HepG2 (cell line): ENCODE measurements at regions not wholly inside any gene's neighbourhood (a gene's known extent, or its start where the extent isn't known, plus 50 kb on each side); places are given as distances from the start of the nearest gene placed in this dataset.

ENCODE experiments used
- ATAC-seq: fragments of 200-7000 bp; cut with Tn5 transposase; 3 replicates; pipeline ENCODE4 v1.9.1; 2020; ENCODE audit warnings: mild to moderate bottlenecking, moderate library complexity
- BruUV-seq: library from RNA; stranded (reverse); fragments of 400-500 nt; replicated peaks from 2 replicates; lab custom pipeline; 2021; lab: Mats Ljungman, UMichigan
- CTCF ChIA-PET: fragments of 300-600 bp; formaldehyde crosslinking; extraction: SDS; loops from one replicate; lab custom pipeline; 2021; ENCODE audit warnings: low total read pairs, inconsistent platforms, low intra/inter-chr PET ratio; lab: Yijun Ruan, JAX
- POLR2A ChIA-PET: fragments of 350-600 bp; sonication (Branson Sonifier 250); formaldehyde crosslinking; loops from one replicate; lab custom pipeline; 2020; ENCODE audit warnings: antibody characterized with exemption, inconsistent platforms; lab: Yijun Ruan, JAX
- DNase-seq: peaks from one replicate; pipeline ENCODE4 v3.0.0-alpha.2; 2015; ENCODE audit warnings: low spot score
- FAIRE-seq: peaks from 3 replicates; lab custom pipeline; 2011; peaks lifted over from hg19 to GRCh38; lab: Jason Lieb, UNC
- H2AFZ ChIP-seq: one replicate; pipeline ENCODE4 v1.6.1; 2011; ENCODE audit warnings: low read length, inconsistent platforms
- H3K27ac ChIP-seq: fragments of 300-600 bp; 3 replicates; pipeline ENCODE4 v1.8.0; 2011; ENCODE audit warnings: mixed run types, mild to moderate bottlenecking, mixed read lengths, low read length, inconsistent platforms; ENCODE audit not compliant: insufficient read depth; ENCODE audit errors: extremely low read length
- H3K27me3 ChIP-seq, 2 experiments: fragments of 200-600 bp in 1 of 2; 2 replicates in 1 of 2; 3 replicates in 1 of 2; pipeline versions ENCODE4 v1.6.0 to v1.8.0; 2011; ENCODE audit warnings: low read length in 2 of 2, mild to moderate bottlenecking in 2 of 2, moderate library complexity in 2 of 2, inconsistent platforms in 1 of 2; ENCODE audit not compliant: insufficient read depth in 2 of 2, control insufficient read depth in 1 of 2
- H3K36me3 ChIP-seq, 2 experiments: fragments of 200-600 bp in 1 of 2; replicated peaks in 1 of 2; 2 replicates in 1 of 2; 3 replicates in 1 of 2; pipeline versions ENCODE4 v1.5.1 to v1.8.0; 2011; ENCODE audit warnings: low read length in 2 of 2, inconsistent platforms in 1 of 2; ENCODE audit not compliant: insufficient read depth in 2 of 2, control insufficient read depth in 1 of 2
- H3K4me1 ChIP-seq: 2 replicates; pipeline ENCODE4 v1.5.1; 2012; ENCODE audit warnings: low read length, inconsistent platforms; ENCODE audit not compliant: insufficient read depth
- H3K4me2 ChIP-seq: 2 replicates; pipeline ENCODE4 v1.6.0; 2011; ENCODE audit warnings: low read depth, low read length, inconsistent platforms
- H3K4me3 ChIP-seq, 3 experiments: fragments of 200-600 bp in 1 of 3; sonication (generic), shearing (Covaris generic) in 1 of 3; replicated peaks in 1 of 3; 2 replicates each; pipeline ENCODE4 v1.5.1; 2011 to 2016; ENCODE audit warnings: low read length in 3 of 3, inconsistent platforms in 2 of 3, low read depth in 2 of 3, mild to moderate bottlenecking in 2 of 3, control low read depth in 1 of 3, mixed read lengths in 1 of 3; ENCODE audit not compliant: insufficient read depth in 1 of 3
- H3K79me2 ChIP-seq: one replicate; pipeline ENCODE4 v1.6.1; 2011; ENCODE audit warnings: low read length, inconsistent platforms; ENCODE audit not compliant: insufficient read depth
- H3K9ac ChIP-seq: 2 replicates; pipeline ENCODE4 v1.6.0; 2011; ENCODE audit warnings: mild to moderate bottlenecking, low read depth, low read length, inconsistent platforms; ENCODE audit not compliant: insufficient read depth
- H3K9me3 ChIP-seq: 2 replicates; pipeline ENCODE4 v1.5.1; 2012; ENCODE audit warnings: mild to moderate bottlenecking, low read length
- H4K20me1 ChIP-seq: 2 replicates; pipeline ENCODE4 v1.6.0; 2011; ENCODE audit warnings: inconsistent platforms, mild to moderate bottlenecking, low read length, moderate library complexity; ENCODE audit not compliant: insufficient read depth
- BORCS8-MEF2B ChIP-seq: sonication (generic); formaldehyde crosslinking; IDR thresholded peaks from 2 replicates; pipeline ENCODE4 v1.8.0; 2022; ENCODE audit warnings: mild to moderate bottlenecking, missing genetic modification reagents
- CHD4 ChIP-seq: fragments of 200-600 bp; sonication (generic); IDR thresholded peaks from 2 replicates; pipeline ENCODE4 v1.7.0; 2017; ENCODE audit warnings: mild to moderate bottlenecking, low read length, borderline replicate concordance
- DNMT1 ChIP-seq: sonication (generic); formaldehyde crosslinking; IDR thresholded peaks from 2 replicates; pipeline ENCODE4 v1.5.1; 2020; ENCODE audit warnings: mild to moderate bottlenecking, missing genetic modification reagents
- DRAP1 ChIP-seq: IDR thresholded peaks from 2 replicates; pipeline ENCODE4 v1.6.1; 2016; ENCODE audit warnings: missing genetic modification reagents, missing compliant biosample characterization
- SRY ChIP-seq: sonication (generic); formaldehyde crosslinking; IDR thresholded peaks from 2 replicates; pipeline ENCODE4 v1.8.0; 2022; ENCODE audit warnings: mild to moderate bottlenecking, missing genetic modification reagents
- THAP11 ChIP-seq: IDR thresholded peaks from 2 replicates; pipeline ENCODE4 v1.6.1; 2016; ENCODE audit warnings: missing biosample characterization, missing genetic modification reagents
- ZFP41 ChIP-seq: sonication (generic); formaldehyde crosslinking; IDR thresholded peaks from 2 replicates; pipeline ENCODE4 v1.4.0; 2020; ENCODE audit warnings: mild to moderate bottlenecking, missing genetic modification reagents, borderline replicate concordance
- ZNF18 ChIP-seq: sonication (generic); formaldehyde crosslinking; IDR thresholded peaks from 2 replicates; pipeline ENCODE4 v1.8.0; 2022; ENCODE audit warnings: mild to moderate bottlenecking, missing genetic modification reagents; ENCODE audit not compliant: insufficient replicate concordance
- ZNF775 ChIP-seq: sonication (generic); formaldehyde crosslinking; IDR thresholded peaks from 2 replicates; pipeline ENCODE4 v1.4.0; 2020; ENCODE audit warnings: missing genetic modification reagents, mild to moderate bottlenecking, moderate library complexity, borderline replicate concordance
- WGBS: methylation state at CpG from one replicate; pipeline ENCODE4 v1.1.6; 2017; ENCODE audit warnings: low lambda C conversion rate; 5-methylcytosine and 5-hydroxymethylcytosine counted together
- in situ Hi-C: cut with HindIII; loops from 2 replicates; pipeline ENCODE4 v1.10.0; 2017; ENCODE audit warnings: low pct_unique_long_range_greater_than_20kb; ENCODE audit not compliant: extremely low pct_ligation_motif_present
- intact Hi-C: fragments of 100-400 bp; cut with micrococcal nuclease; formaldehyde crosslinking; loops from one replicate; pipeline ENCODE4 v1.10.0; 2022; ENCODE audit not compliant: unreplicated experiment
- TF ChIP-seq, protein P1 (sequence below): sonication (generic); formaldehyde crosslinking; IDR thresholded peaks from 2 replicates; pipeline ENCODE4 v1.5.1; 2020; ENCODE audit warnings: missing genetic modification reagents, mild to moderate bottlenecking, borderline replicate concordance

GRCh38 chr10:21403256-21404015, 122.0 kb downstream of the SKIDA1 start (continued):
- TF ChIP-seq, protein P1, sequence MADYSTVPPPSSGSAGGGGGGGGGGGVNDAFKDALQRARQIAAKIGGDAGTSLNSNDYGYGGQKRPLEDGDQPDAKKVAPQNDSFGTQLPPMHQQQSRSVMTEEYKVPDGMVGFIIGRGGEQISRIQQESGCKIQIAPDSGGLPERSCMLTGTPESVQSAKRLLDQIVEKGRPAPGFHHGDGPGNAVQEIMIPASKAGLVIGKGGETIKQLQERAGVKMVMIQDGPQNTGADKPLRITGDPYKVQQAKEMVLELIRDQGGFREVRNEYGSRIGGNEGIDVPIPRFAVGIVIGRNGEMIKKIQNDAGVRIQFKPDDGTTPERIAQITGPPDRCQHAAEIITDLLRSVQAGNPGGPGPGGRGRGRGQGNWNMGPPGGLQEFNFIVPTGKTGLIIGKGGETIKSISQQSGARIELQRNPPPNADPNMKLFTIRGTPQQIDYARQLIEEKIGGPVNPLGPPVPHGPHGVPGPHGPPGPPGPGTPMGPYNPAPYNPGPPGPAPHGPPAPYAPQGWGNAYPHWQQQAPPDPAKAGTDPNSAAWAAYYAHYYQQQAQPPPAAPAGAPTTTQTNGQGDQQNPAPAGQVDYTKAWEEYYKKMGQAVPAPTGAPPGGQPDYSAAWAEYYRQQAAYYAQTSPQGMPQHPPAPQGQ (CRISPR knock-in tag), result no peak
- no peak for TF ChIP-seq ZFP41 (CRISPR knock-in tag)

DNA sequence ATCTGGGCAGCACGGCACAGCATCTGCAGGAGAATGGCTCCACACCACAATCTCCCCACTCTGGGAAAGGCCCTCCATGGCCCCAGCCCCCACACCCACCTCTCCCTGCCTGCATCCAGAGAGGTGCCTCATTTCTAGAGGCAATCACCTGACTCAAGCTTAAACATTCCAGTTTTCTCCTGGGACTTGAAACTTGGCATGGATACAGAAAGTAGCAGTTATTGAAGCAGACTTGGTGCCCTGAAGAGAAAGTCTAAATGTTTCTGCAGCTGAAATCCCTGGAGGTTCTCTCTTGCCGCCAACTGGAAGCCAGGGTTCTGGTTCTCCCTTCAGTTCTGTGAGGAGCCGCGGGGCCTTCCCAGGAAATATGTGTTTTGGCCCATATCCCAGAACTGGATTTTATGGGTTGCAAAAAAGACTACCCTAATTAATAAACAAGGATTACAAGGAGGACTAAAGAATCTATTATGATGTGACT, 122.8 kb downstream of the SKIDA1 start:
- Histone ChIP-seq H3K4me2 (no peak overlapping the region), H3K9me3 (no peaks in the 10 kb centered on the region), H3K27ac (no peak overlapping the region), H3K27me3 (peaks cover 0 to 23% of the 10 kb centered on the region in 2 experiments; a peak in 2 of 5 replicates), H3K79me2 (no peaks in the 10 kb centered on the region), H3K9ac (no peak overlapping the region), H3K4me3 (no peak overlapping the region), H3K36me3 (no peaks in the 10 kb centered on the region), H4K20me1 (no peaks in the 10 kb centered on the region), H3K4me1 (no peaks in the 10 kb centered on the region), H2AFZ (no peak overlapping the region)
- ChIA-PET CTCF (no interaction called here), POLR2A (no interaction called here)
- WGBS, result 29% methylated on average over 4 of the region's 4 CpGs
- intact Hi-C loops (no loop called here), in situ Hi-C loops (no loop called here)
- no peak for TF ChIP-seq CHD4
- TF ChIP-seq ZNF775 (CRISPR knock-in tag), result no peak
- no peak for TF ChIP-seq ZNF18 (CRISPR knock-in tag)
- TF ChIP-seq THAP11 (CRISPR knock-in tag), result no peak
- no peak for TF ChIP-seq SRY (CRISPR knock-in tag)
- TF ChIP-seq BORCS8-MEF2B (CRISPR knock-in tag), result no peak
- no peak for TF ChIP-seq DNMT1
- no peak for TF ChIP-seq DRAP1 (CRISPR knock-in tag)
- no peak for FAIRE-seq
- BruUV-seq, result no TSS peak
- no peak for ATAC-seq
- no peak for DNase-seq
